Heart left ventricle (tissue), 13 donors: ENCODE measurements at regions not wholly inside any gene's neighbourhood (a gene's known extent, or its start where the extent isn't known, plus 50 kb on each side); places are given as distances from the start of the nearest gene placed in this dataset.

Experiments used
- POLR2A ChIP-seq, 2 donors: fragments of 450-650 bp; IDR thresholded peaks; one replicate each; pipeline ENCODE4 v1.6.1; 2017; ENCODE audit warnings: antibody characterized with exemption in 2 of 2, mild to moderate bottlenecking in 2 of 2, moderate library complexity in 2 of 2
- TF ChIP-seq, protein P1 (sequence below), 12 donors: fragments of 200-600 bp; sonication (generic) in 4 of 12; IDR thresholded peaks; one replicate each; pipeline versions ENCODE4 v1.5.0 to v1.8.0; 2018 to 2022; ENCODE audit warnings: antibody characterized with exemption in 12 of 12, mild to moderate bottlenecking in 5 of 12
- donor health status: ischemic (EF 13 %, LVEDD 7.1; RV severe dilation, severe dysfunction).
- donor health status: DM: no; HTN: yes; CAD: no.
- donor health status: DM: no; HTN: no; CAD: no.
- donor health status: ischemic (EF 25% LVEDD 6.9; RV normal size, moderate dysfunction).
- donor health status: ischemic (EF 25% LVEDD 5.7; RV mildly dilated, moderate dysfunction).
- donor health status: ischemic (EF 35%, LVEDD 5.7; RV mildly dilated, moderate dysfunction).
- donor health status: nonischemic (EF 11% LVEDD 7.7; RV severe dilation, severe dysfunction).
- donor health status: DM: yes; HTN: yes; CAD: no.
- donor health status: PGD.
- donor health status: ischemic (EF 29% LVEDD 5.4; RV normal size, mild dysfunction).
- donor health status: nonischemic (EF 23%, LVEDD 6.1; RV moderate dilation, normal function).

DNA sequence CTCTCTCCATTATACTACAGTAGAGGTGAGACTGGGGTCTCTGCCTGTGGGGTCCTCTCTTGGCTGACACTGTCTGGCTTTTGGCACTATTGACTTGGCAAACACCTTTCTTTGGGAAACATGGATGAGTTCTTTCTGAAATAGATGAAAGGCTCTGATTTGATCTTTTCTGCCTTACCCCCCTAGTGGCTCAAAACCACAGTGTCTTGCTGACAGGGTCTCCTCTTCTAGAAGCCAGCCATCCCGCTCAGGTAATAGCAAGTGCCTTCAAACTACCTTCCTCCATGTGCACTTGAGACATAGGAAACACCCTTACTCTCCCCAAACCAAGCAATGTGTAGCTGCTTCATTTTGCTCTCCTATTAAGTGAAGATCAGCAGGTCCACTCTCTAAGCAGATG is 260.4 kb downstream of the BRINP2 start:
- TF ChIP-seq, protein P1, sequence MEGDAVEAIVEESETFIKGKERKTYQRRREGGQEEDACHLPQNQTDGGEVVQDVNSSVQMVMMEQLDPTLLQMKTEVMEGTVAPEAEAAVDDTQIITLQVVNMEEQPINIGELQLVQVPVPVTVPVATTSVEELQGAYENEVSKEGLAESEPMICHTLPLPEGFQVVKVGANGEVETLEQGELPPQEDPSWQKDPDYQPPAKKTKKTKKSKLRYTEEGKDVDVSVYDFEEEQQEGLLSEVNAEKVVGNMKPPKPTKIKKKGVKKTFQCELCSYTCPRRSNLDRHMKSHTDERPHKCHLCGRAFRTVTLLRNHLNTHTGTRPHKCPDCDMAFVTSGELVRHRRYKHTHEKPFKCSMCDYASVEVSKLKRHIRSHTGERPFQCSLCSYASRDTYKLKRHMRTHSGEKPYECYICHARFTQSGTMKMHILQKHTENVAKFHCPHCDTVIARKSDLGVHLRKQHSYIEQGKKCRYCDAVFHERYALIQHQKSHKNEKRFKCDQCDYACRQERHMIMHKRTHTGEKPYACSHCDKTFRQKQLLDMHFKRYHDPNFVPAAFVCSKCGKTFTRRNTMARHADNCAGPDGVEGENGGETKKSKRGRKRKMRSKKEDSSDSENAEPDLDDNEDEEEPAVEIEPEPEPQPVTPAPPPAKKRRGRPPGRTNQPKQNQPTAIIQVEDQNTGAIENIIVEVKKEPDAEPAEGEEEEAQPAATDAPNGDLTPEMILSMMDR (IDR thresholded peaks at IDR 0.05), result no peak
- TF ChIP-seq POLR2A (IDR thresholded peaks at IDR 0.05), result no peak
